HFF-Myc (cell line): ENCODE measurements at regions not wholly inside any gene's neighbourhood (a gene's known extent, or its start where the extent isn't known, plus 50 kb on each side); places are given as distances from the start of the nearest gene placed in this dataset.

Source experiments
- DNase-seq: peaks from one replicate; pipeline ENCODE4 v3.0.0-alpha.2; 2011; ENCODE audit warnings: low read depth; ENCODE audit errors: extremely low read depth
- H3K4me3 ChIP-seq: replicated peaks from 2 replicates; pipeline ENCODE4 v1.5.1; 2011; ENCODE audit warnings: low read depth, mild to moderate bottlenecking, control low read depth, low read length
- CTCF ChIP-seq: IDR thresholded peaks from 2 replicates; pipeline ENCODE4 v1.5.1; 2012; ENCODE audit warnings: mild to moderate bottlenecking, low read depth, low read length, control low read depth; ENCODE audit errors: missing control alignments

- no peak for DNase-seq
- H3K4me3 ChIP-seq: no peak overlapping the region
- no peak for TF ChIP-seq CTCF
These were observed 58.5 kb upstream of the BCAR3 start for GRCh38 chr1:93740157-93740556.

GRCh38 chr1:93739472-93739871, 57.8 kb upstream of the BCAR3 start:
- TF ChIP-seq CTCF: no peak
- no peak overlapping the region for H3K4me3 ChIP-seq
- DNase-seq: no peak

DNA sequence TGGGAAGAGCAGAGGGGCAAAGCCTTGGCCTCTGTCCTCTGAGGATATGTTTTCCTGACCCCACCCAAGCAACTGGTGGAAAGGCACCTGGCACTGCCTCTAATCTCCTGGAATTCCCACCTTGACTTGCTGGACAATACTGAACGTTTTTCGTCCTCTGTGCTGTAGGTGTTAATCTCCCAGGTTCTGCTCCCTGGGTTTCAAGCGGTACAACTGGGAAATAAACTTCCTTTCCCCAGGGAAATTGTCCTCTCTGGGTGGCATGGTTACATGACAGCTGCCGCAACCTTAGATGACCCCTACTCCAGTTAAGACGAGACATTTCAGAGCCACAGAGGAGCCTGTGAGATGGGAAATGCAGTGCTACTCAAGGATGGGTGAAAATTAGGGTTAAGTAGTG, 57.3 kb upstream of the BCAR3 start:
- no peak for TF ChIP-seq CTCF
- H3K4me3 ChIP-seq: no peak overlapping the region
- no peak for DNase-seq

GRCh38 chr1:93738075-93738622, 56.5 kb upstream of the BCAR3 start:
- TF ChIP-seq CTCF: no peak
- no peak overlapping the region for H3K4me3 ChIP-seq
- DNase-seq: peak; percentile 41

- DNase-seq: peak; percentile 26
These were observed 54.1 kb upstream of the BCAR3 start for GRCh38 chr1:93735722-93736121.

GRCh38 chr1:93734999-93735398, 53.4 kb upstream of the BCAR3 start:
- H3K4me3 ChIP-seq: no peak overlapping the region
- TF ChIP-seq CTCF: peak; percentile 43
- no peak for DNase-seq

More at GRCh38 chr1:93735722-93736121, 54.1 kb upstream of the BCAR3 start:
- no peak overlapping the region for H3K4me3 ChIP-seq
- TF ChIP-seq CTCF: no peak

DNA sequence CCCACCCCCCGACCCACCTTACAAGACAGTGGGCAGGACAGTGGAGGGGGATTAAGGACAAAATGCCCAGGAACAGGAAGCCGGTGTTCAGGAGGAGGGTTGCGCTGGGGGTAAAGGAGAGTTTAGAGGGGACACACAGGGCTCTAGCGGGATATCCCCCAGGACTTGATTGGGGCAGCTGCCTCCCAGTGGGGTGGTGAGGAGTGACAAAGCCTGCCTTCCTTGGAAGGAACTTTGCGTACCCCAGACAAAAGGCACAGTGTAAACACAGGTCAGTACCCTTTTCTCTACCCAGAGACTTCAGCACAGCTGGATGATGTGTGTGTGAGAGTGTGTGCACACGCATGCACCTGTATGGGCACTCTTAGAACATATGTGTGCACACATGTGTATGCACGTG, 51.7 kb upstream of the BCAR3 start:
- H3K4me3 ChIP-seq: no peak overlapping the region
- DNase-seq: no peak
- TF ChIP-seq CTCF: no peak
